GM23338 (cell line): ENCODE measurements at regions not wholly inside any gene's neighbourhood (a gene's known extent, or its start where the extent isn't known, plus 50 kb on each side); places are given as distances from the start of the nearest gene placed in this dataset.

Source experiments
- ATAC-seq: fragments of 200-7000 bp; cut with Tn5 transposase; 3 replicates; pipeline ENCODE4 v1.9.1; 2020
- DNase-seq: peaks from one replicate; pipeline ENCODE4 v3.0.0-alpha.2; 2015; ENCODE audit warnings: low spot score
- H2AFZ ChIP-seq: fragments of 200-600 bp; sonication (generic); 2 replicates; pipeline ENCODE4 v1.8.0; 2016; ENCODE audit warnings: antibody characterized with exemption, mild to moderate bottlenecking, moderate library complexity
- H3F3A ChIP-seq: fragments of 200-600 bp; sonication (generic); replicated peaks from 2 replicates; pipeline ENCODE4 v1.8.0; 2017; ENCODE audit warnings: antibody characterized with exemption, mixed run types, low read depth
- H3K27ac ChIP-seq: fragments of 200-600 bp; sonication (generic); 2 replicates; pipeline ENCODE4 v1.6.1; 2016; ENCODE audit warnings: low read depth
- H3K27me3 ChIP-seq: fragments of 200-600 bp; sonication (generic); 2 replicates; pipeline ENCODE4 v1.8.0; 2016; ENCODE audit warnings: mild to moderate bottlenecking, mixed run types, moderate library complexity; ENCODE audit not compliant: insufficient read depth
- H3K36me3 ChIP-seq: fragments of 200-600 bp; sonication (generic); 2 replicates; pipeline ENCODE4 v1.8.0; 2016; ENCODE audit warnings: mild to moderate bottlenecking; ENCODE audit not compliant: insufficient read depth
- H3K4me1 ChIP-seq: fragments of 200-600 bp; sonication (generic); 2 replicates; pipeline ENCODE4 v1.8.0; 2016; ENCODE audit warnings: mild to moderate bottlenecking, moderate library complexity; ENCODE audit not compliant: insufficient read depth
- H3K4me2 ChIP-seq: fragments of 200-600 bp; sonication (generic); 2 replicates; pipeline ENCODE4 v1.7.1; 2017; ENCODE audit warnings: mixed run types
- H3K4me3 ChIP-seq: fragments of 200-600 bp; sonication (generic); 2 replicates; pipeline ENCODE4 v1.6.1; 2016; ENCODE audit warnings: mixed run types
- H3K79me2 ChIP-seq: fragments of 200-600 bp; sonication (generic); replicated peaks from 2 replicates; pipeline ENCODE4 v1.8.0; 2017; ENCODE audit warnings: mild to moderate bottlenecking; ENCODE audit not compliant: insufficient read depth
- H3K9me2 ChIP-seq: fragments of 200-600 bp; sonication (generic); 2 replicates; pipeline ENCODE4 v1.8.0; 2017; ENCODE audit not compliant: insufficient read depth
- H4K20me1 ChIP-seq: fragments of 200-600 bp; sonication (generic); replicated peaks from 2 replicates; pipeline ENCODE4 v1.8.0; 2017; ENCODE audit warnings: mild to moderate bottlenecking; ENCODE audit not compliant: insufficient read depth
- H3K27ac Mint-ChIP-seq: 2 replicates; pipeline ENCODE4 v1.8.0; 2020; ENCODE audit warnings: inconsistent platforms, mild to moderate bottlenecking, moderate library complexity, mixed read lengths
- H3K27me3 Mint-ChIP-seq: 3 replicates; pipeline ENCODE4 v1.8.0; 2022; ENCODE audit warnings: low read depth, mild to moderate bottlenecking, moderate library complexity, mixed read lengths, inconsistent platforms; ENCODE audit not compliant: insufficient read depth, poor library complexity
- H3K36me3 Mint-ChIP-seq: 3 replicates; pipeline ENCODE4 v1.8.0; 2021; ENCODE audit warnings: low read depth, mild to moderate bottlenecking, inconsistent platforms, moderate library complexity, mixed read lengths
- H3K4me1 Mint-ChIP-seq: 3 replicates; pipeline ENCODE4 v1.8.0; 2020; ENCODE audit warnings: mild to moderate bottlenecking, inconsistent platforms, mixed read lengths
- H3K4me3 Mint-ChIP-seq: 3 replicates; pipeline ENCODE4 v1.8.0; 2021; ENCODE audit warnings: moderate library complexity, mild to moderate bottlenecking, inconsistent platforms, mixed read lengths
- H3K9me3 Mint-ChIP-seq: 3 replicates; pipeline ENCODE4 v1.8.0; 2020; ENCODE audit warnings: moderate library complexity, mild to moderate bottlenecking, inconsistent platforms, mixed read lengths
- CREB1 ChIP-seq: fragments of 250-450 bp; sonication (Bioruptor Pico); IDR thresholded peaks from 2 replicates; pipeline ENCODE4 v1.5.0; 2020; ENCODE audit warnings: low read depth, mild to moderate bottlenecking, moderate library complexity
- CTCF ChIP-seq, 2 experiments: fragments of 200-600 bp in 1 of 2; sonication (generic) in 1 of 2; conservative IDR thresholded peaks; 2 replicates each; pipeline versions ENCODE4 v1.5.1 to v1.6.1; 2016 to 2017; ENCODE audit warnings: antibody characterized with exemption in 2 of 2, low read depth in 2 of 2, mild to moderate bottlenecking in 2 of 2, moderate library complexity in 1 of 2
- EZH2 ChIP-seq: fragments of 200-600 bp; sonication (generic); IDR thresholded peaks from one replicate; pipeline ENCODE4 v1.8.0; 2017; ENCODE audit warnings: antibody characterized with exemption, mild to moderate bottlenecking, low read depth; ENCODE audit not compliant: unreplicated experiment
- EZH2phosphoT487 ChIP-seq: fragments of 200-600 bp; sonication (generic); IDR thresholded peaks from one replicate; pipeline ENCODE4 v1.8.1; 2018; ENCODE audit warnings: antibody characterized with exemption; ENCODE audit not compliant: unreplicated experiment
- JUNB ChIP-seq: IDR thresholded peaks from one replicate; pipeline ENCODE4 v1.6.1; 2016; ENCODE audit warnings: antibody characterized with exemption; ENCODE audit not compliant: unreplicated experiment
- NANOG ChIP-seq: IDR thresholded peaks from 2 replicates; pipeline ENCODE4 v1.6.1; 2016; ENCODE audit warnings: antibody characterized with exemption, borderline replicate concordance
- POLR2AphosphoS5 ChIP-seq: IDR thresholded peaks from 2 replicates; pipeline ENCODE4 v1.6.1; 2016; ENCODE audit warnings: antibody characterized with exemption, low read depth
- STAT1 ChIP-seq: IDR thresholded peaks from one replicate; pipeline ENCODE4 v1.6.1; 2016; ENCODE audit warnings: antibody characterized with exemption; ENCODE audit not compliant: unreplicated experiment
- ZNF114 ChIP-seq: fragments of 250-450 bp; sonication (Bioruptor Pico); IDR thresholded peaks from 2 replicates; pipeline ENCODE4 v1.5.0; 2020; ENCODE audit warnings: mild to moderate bottlenecking, moderate library complexity
- ZNF331 ChIP-seq: fragments of 250-450 bp; sonication (Bioruptor Pico); IDR thresholded peaks from 2 replicates; pipeline ENCODE4 v1.5.0; 2020; ENCODE audit warnings: low read depth, mild to moderate bottlenecking, moderate library complexity
- ZNF462 ChIP-seq: fragments of 250-450 bp; sonication (Bioruptor Pico); IDR thresholded peaks from 2 replicates; pipeline ENCODE4 v1.5.0; 2020; ENCODE audit warnings: mild to moderate bottlenecking, moderate library complexity
- TF ChIP-seq, protein P1 (sequence below): IDR thresholded peaks from 2 replicates; pipeline ENCODE4 v1.6.1; 2016; ENCODE audit warnings: antibody characterized with exemption
- TF ChIP-seq, protein P2 (sequence below): IDR thresholded peaks from one replicate; pipeline ENCODE4 v1.6.1; 2018; ENCODE audit warnings: antibody characterized with exemption; ENCODE audit not compliant: unreplicated experiment

DNA sequence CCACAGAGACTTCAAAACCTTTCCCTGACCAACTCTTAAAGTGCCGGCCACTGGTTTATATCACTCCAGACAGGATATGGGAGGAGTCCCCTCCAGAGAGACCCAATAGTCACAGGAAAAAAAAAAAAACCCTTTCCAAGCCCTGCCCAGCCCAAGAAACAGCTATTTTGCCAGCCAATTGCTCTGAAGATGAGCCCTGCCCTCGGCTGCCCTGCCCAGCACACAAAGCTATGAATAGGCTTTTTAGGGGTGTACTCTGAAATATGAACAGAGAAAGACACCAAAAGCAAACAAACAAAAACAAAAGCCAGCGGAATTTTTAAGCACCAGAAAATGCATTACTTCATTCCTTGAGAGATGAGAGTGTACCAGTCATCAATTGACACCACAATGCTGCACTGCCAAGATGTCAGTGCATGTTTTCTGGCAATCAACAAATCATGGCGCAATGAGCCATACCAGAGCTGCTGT is 275.1 kb downstream of the C6orf118 start:
- no peak for DNase-seq
- H3K27me3 ChIP-seq, result no peaks in the 10 kb centered on the region
- H3K27me3 Mint-ChIP-seq, result no peaks in the 10 kb centered on the region

More for the DNA sequence above, 275.1 kb downstream of the C6orf118 start:
- Histone ChIP-seq H3K36me3 (no peaks in the 10 kb centered on the region), H2AFZ (no peak overlapping the region), H4K20me1 (no peaks in the 10 kb centered on the region), H3K79me2 (no peaks in the 10 kb centered on the region), H3K4me1 (no peaks in the 10 kb centered on the region), H3K4me3 (no peak overlapping the region), H3K4me2 (no peak overlapping the region), H3F3A (no peaks in the 10 kb centered on the region), H3K9me2 (0 out of 2 replicates have a peak, but pooled peaks cover 4% of the 10 kb centered on the region), H3K27ac (no peak overlapping the region)
- no peaks in the 10 kb centered on the region for H3K4me1 Mint-ChIP-seq
- H3K36me3 Mint-ChIP-seq, result peaks cover 27% of the 10 kb centered on the region
- TF ChIP-seq ZNF114 (no peak), STAT1 (no peak), ZNF331 (CRISPR knock-in tag) (no peak), CTCF (conservative IDR thresholded peaks at IDR 0.05; ENCODE audit: low read depth in 2 of 2) (no peak), POLR2AphosphoS5 (no peak), NANOG (no peak), CREB1 (CRISPR knock-in tag) (no peak), JUNB (no peak), ZNF462 (no peak), EZH2phosphoT487 (no peak), EZH2 (no peak)
- TF ChIP-seq, protein P1, sequence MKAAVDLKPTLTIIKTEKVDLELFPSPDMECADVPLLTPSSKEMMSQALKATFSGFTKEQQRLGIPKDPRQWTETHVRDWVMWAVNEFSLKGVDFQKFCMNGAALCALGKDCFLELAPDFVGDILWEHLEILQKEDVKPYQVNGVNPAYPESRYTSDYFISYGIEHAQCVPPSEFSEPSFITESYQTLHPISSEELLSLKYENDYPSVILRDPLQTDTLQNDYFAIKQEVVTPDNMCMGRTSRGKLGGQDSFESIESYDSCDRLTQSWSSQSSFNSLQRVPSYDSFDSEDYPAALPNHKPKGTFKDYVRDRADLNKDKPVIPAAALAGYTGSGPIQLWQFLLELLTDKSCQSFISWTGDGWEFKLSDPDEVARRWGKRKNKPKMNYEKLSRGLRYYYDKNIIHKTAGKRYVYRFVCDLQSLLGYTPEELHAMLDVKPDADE, result no peak
- TF ChIP-seq, protein P2, sequence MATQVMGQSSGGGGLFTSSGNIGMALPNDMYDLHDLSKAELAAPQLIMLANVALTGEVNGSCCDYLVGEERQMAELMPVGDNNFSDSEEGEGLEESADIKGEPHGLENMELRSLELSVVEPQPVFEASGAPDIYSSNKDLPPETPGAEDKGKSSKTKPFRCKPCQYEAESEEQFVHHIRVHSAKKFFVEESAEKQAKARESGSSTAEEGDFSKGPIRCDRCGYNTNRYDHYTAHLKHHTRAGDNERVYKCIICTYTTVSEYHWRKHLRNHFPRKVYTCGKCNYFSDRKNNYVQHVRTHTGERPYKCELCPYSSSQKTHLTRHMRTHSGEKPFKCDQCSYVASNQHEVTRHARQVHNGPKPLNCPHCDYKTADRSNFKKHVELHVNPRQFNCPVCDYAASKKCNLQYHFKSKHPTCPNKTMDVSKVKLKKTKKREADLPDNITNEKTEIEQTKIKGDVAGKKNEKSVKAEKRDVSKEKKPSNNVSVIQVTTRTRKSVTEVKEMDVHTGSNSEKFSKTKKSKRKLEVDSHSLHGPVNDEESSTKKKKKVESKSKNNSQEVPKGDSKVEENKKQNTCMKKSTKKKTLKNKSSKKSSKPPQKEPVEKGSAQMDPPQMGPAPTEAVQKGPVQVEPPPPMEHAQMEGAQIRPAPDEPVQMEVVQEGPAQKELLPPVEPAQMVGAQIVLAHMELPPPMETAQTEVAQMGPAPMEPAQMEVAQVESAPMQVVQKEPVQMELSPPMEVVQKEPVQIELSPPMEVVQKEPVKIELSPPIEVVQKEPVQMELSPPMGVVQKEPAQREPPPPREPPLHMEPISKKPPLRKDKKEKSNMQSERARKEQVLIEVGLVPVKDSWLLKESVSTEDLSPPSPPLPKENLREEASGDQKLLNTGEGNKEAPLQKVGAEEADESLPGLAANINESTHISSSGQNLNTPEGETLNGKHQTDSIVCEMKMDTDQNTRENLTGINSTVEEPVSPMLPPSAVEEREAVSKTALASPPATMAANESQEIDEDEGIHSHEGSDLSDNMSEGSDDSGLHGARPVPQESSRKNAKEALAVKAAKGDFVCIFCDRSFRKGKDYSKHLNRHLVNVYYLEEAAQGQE, result no peak
- peaks cover 55% of the 10 kb centered on the region for H3K9me3 Mint-ChIP-seq
- ATAC-seq, result no peak
- H3K4me3 Mint-ChIP-seq, result no peak overlapping the region
- no peak overlapping the region for H3K27ac Mint-ChIP-seq
